ENCODE measurements at regions not wholly inside any gene's neighbourhood (a gene's known extent, or its start where the extent isn't known, plus 50 kb on each side); places are given as distances from the start of the nearest gene placed in this dataset. TPM values are rescaled to one million over a fixed set of nuclear protein-coding genes. Genes with fewer than 3 reads are reported as not detected.
"Not testable (repeated sequence)": the region's sequence is repeated elsewhere in the genome, so short reads cannot be mapped to it uniquely, and the experiment has no call there.

- H3K4me1 Mint-ChIP-seq; H3K9me3 Mint-ChIP-seq (ENCODE audit: low read depth); CTCF ChIA-PET; H3K36me3 Mint-ChIP-seq; H3K4me3 Mint-ChIP-seq; DNase-seq; H3K27me3 Mint-ChIP-seq; ATAC-seq; H3K27ac Mint-ChIP-seq: not testable (repeated sequence)
Observed at GRCh38 chr6:132020918-132021317, 69.7 kb upstream of the CCN2 start.

GRCh38 chr6:132020138-132020581 is 69.0 kb upstream of the CCN2 start:
- Mint-ChIP-seq H3K27me3 (no peaks in the 10 kb centered on the region), H3K4me3 (no peak overlapping the region), H3K4me1 (no peaks in the 10 kb centered on the region), H3K9me3 (ENCODE audit: low read depth) (no peaks in the 10 kb centered on the region), H3K36me3 (no peaks in the 10 kb centered on the region), H3K27ac (no peak overlapping the region)
- no peak for ATAC-seq
- no peak for DNase-seq
- CTCF ChIA-PET: no interaction called here

GRCh38 chr6:132019586-132019985 is 68.4 kb upstream of the CCN2 start:
- ATAC-seq: no peak
- Mint-ChIP-seq H3K27ac (no peak overlapping the region), H3K36me3 (no peaks in the 10 kb centered on the region), H3K9me3 (ENCODE audit: low read depth) (no peaks in the 10 kb centered on the region), H3K27me3 (no peaks in the 10 kb centered on the region), H3K4me1 (no peaks in the 10 kb centered on the region), H3K4me3 (no peak overlapping the region)
- CTCF ChIA-PET: no interaction called here
- DNase-seq: no peak

- CTCF ChIA-PET: no interaction called here
- no peak for ATAC-seq
- H3K36me3 Mint-ChIP-seq: no peaks in the 10 kb centered on the region
- DNase-seq: no peak
- no peaks in the 10 kb centered on the region for H3K4me1 Mint-ChIP-seq
- H3K9me3 Mint-ChIP-seq (ENCODE audit: low read depth): no peaks in the 10 kb centered on the region
- no peak overlapping the region for H3K27ac Mint-ChIP-seq
- H3K27me3 Mint-ChIP-seq: no peaks in the 10 kb centered on the region
- no peak overlapping the region for H3K4me3 Mint-ChIP-seq
Observed at GRCh38 chr6:132017942-132018341, 66.8 kb upstream of the CCN2 start.

- H3K4me3 Mint-ChIP-seq: no peak overlapping the region
- no peaks in the 10 kb centered on the region for H3K9me3 Mint-ChIP-seq (ENCODE audit: low read depth)
- no peak for DNase-seq
- CTCF ChIA-PET: no interaction called here
- H3K27ac Mint-ChIP-seq: no peak overlapping the region
- ATAC-seq: no peak
- no peaks in the 10 kb centered on the region for H3K36me3 Mint-ChIP-seq
- H3K27me3 Mint-ChIP-seq: no peaks in the 10 kb centered on the region
- H3K4me1 Mint-ChIP-seq: no peaks in the 10 kb centered on the region
Observed at GRCh38 chr6:132016396-132016795, 65.2 kb upstream of the CCN2 start.

GRCh38 chr6:132011582-132011981 is 60.4 kb upstream of the CCN2 start:
- Mint-ChIP-seq H3K27me3 (no peaks in the 10 kb centered on the region), H3K4me3 (no peak overlapping the region), H3K27ac (no peak overlapping the region), H3K4me1 (no peaks in the 10 kb centered on the region), H3K9me3 (ENCODE audit: low read depth) (no peaks in the 10 kb centered on the region), H3K36me3 (no peaks in the 10 kb centered on the region)
- DNase-seq (no peak), ATAC-seq (no peak)
- CTCF ChIA-PET: no interaction called here

GRCh38 chr6:132009175-132009574 is 58.0 kb upstream of the CCN2 start:
- CTCF ChIA-PET: no interaction called here
- Mint-ChIP-seq H3K4me3 (no peak overlapping the region), H3K36me3 (no peaks in the 10 kb centered on the region), H3K4me1 (no peaks in the 10 kb centered on the region), H3K27me3 (no peaks in the 10 kb centered on the region), H3K9me3 (ENCODE audit: low read depth) (peaks cover 2% of the 10 kb centered on the region), H3K27ac (no peak overlapping the region)
- no peak for ATAC-seq
- no peak for DNase-seq

- Mint-ChIP-seq H3K27me3 (no peaks in the 10 kb centered on the region), H3K4me3 (no peak overlapping the region), H3K4me1 (no peaks in the 10 kb centered on the region), H3K36me3 (no peaks in the 10 kb centered on the region), H3K27ac (no peak overlapping the region), H3K9me3 (ENCODE audit: low read depth) (peaks cover 2% of the 10 kb centered on the region)
- CTCF ChIA-PET: no interaction called here
- DNase-seq: no peak
- no peak for ATAC-seq
Observed at GRCh38 chr6:132007474-132008190, 56.5 kb upstream of the CCN2 start.

GRCh38 chr6:132005178-132005577 is 54.0 kb upstream of the CCN2 start:
- Mint-ChIP-seq H3K9me3 (ENCODE audit: low read depth) (peaks cover 2% of the 10 kb centered on the region), H3K36me3 (no peaks in the 10 kb centered on the region), H3K4me3 (no peak overlapping the region), H3K27me3 (no peaks in the 10 kb centered on the region), H3K27ac (no peak overlapping the region), H3K4me1 (no peaks in the 10 kb centered on the region)
- CTCF ChIA-PET: no interaction called here
- DNase-seq (no peak), ATAC-seq (no peak)

GRCh38 chr6:132004668-132005067 is 53.5 kb upstream of the CCN2 start:
- no peaks in the 10 kb centered on the region for H3K27me3 Mint-ChIP-seq
- H3K36me3 Mint-ChIP-seq: no peaks in the 10 kb centered on the region
- H3K4me3 Mint-ChIP-seq: no peak overlapping the region
- H3K4me1 Mint-ChIP-seq: no peaks in the 10 kb centered on the region
- no peak overlapping the region for H3K27ac Mint-ChIP-seq
- ATAC-seq (no peak), DNase-seq (no peak)
- CTCF ChIA-PET: no interaction called here
- H3K9me3 Mint-ChIP-seq (ENCODE audit: low read depth): peaks cover 2% of the 10 kb centered on the region

- Mint-ChIP-seq H3K9me3 (ENCODE audit: low read depth) (peaks cover 2% of the 10 kb centered on the region), H3K27me3 (no peaks in the 10 kb centered on the region), H3K4me1 (no peaks in the 10 kb centered on the region), H3K27ac (no peak overlapping the region), H3K36me3 (no peaks in the 10 kb centered on the region), H3K4me3 (no peak overlapping the region)
- DNase-seq (no peak), ATAC-seq (no peak)
- CTCF ChIA-PET: no interaction called here
Observed at GRCh38 chr6:132003516-132004178, 52.5 kb upstream of the CCN2 start.

Small RNAs in the stretch of these regions (microRNA-seq; reads per million reads assigned to microRNA genes)
- gene MIR548AJ1: not detected
